Activated CD8-positive, alpha-beta T cell treated with anti-CD3 and anti-CD28 coated beads for 36 hours (primary cell): ENCODE measurements at regions not wholly inside any gene's neighbourhood (a gene's known extent, or its start where the extent isn't known, plus 50 kb on each side); places are given as distances from the start of the nearest gene placed in this dataset.
"Not testable (repeated sequence)": the region's sequence is repeated elsewhere in the genome, so short reads cannot be mapped to it uniquely, and the experiment has no call there.

Source experiments
- ATAC-seq: fragments of 200-7000 bp; cut with Tn5 transposase; one replicate; pipeline ENCODE4 v1.10.0; 2021; ENCODE audit warnings: mild to moderate bottlenecking, moderate library complexity
- CTCF ChIA-PET: fragments of 350-600 bp; sonication (Branson Sonifier 250); formaldehyde crosslinking; loops from one replicate; lab custom pipeline; 2021; ENCODE audit warnings: antibody characterized with exemption; lab: Charles Lee
- POLR2A ChIA-PET: fragments of 350-600 bp; sonication (Branson Sonifier 250); formaldehyde crosslinking; loops from one replicate; lab custom pipeline; 2021; ENCODE audit warnings: antibody characterized with exemption; lab: Charles Lee
- DNase-seq: peaks from one replicate; pipeline ENCODE4 v3.0.0-alpha.2; 2020
- H3K27ac Mint-ChIP-seq: one replicate; pipeline ENCODE4 v1.8.0; 2021; ENCODE audit warnings: mild to moderate bottlenecking, mixed read lengths
- H3K27me3 Mint-ChIP-seq: one replicate; pipeline ENCODE4 v1.8.0; 2021; ENCODE audit warnings: mixed read lengths
- H3K36me3 Mint-ChIP-seq: one replicate; pipeline ENCODE4 v1.8.0; 2021; ENCODE audit warnings: low read depth, mixed read lengths
- H3K4me1 Mint-ChIP-seq: one replicate; pipeline ENCODE4 v1.8.0; 2021; ENCODE audit warnings: low read depth, mixed read lengths
- H3K4me3 Mint-ChIP-seq: one replicate; pipeline ENCODE4 v1.8.0; 2021; ENCODE audit warnings: mild to moderate bottlenecking, moderate library complexity, mixed read lengths
- H3K9me3 Mint-ChIP-seq: one replicate; pipeline ENCODE4 v1.8.0; 2021; ENCODE audit warnings: mixed read lengths
- CTCF ChIP-seq: fragments of 200-600 bp; IDR thresholded peaks from one replicate; pipeline ENCODE4 v1.8.0; 2022; ENCODE audit warnings: antibody characterized with exemption, mild to moderate bottlenecking
- intact Hi-C: fragments of 100-400 bp; cut with micrococcal nuclease; formaldehyde crosslinking; loops from one replicate; pipeline ENCODE4 v1.10.0; 2022

DNA sequence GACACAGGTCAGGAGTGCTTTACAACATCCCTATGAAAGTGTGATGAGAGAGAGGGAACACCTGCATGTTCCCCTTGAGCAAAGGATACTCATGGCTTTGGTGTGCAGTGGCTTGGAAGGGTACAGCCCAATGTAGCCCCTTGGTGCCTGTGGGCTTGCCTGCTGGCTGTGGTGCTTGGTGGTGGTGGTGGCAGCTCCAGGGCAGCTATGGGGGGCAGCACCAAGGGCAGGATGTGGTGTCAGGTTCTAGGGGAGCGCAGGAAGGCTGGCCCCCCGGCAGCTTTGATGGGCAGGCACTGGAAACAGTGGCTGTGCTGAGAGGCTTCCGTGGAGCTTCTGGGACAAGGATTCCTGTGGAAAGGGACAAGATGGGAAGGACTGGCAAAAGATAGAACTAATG lies 464.0 kb upstream of the ZMIZ1 start:
- Mint-ChIP-seq H3K9me3 (peaks cover 2% of the 10 kb centered on the region), H3K27ac (no peak overlapping the region), H3K36me3 (no peaks in the 10 kb centered on the region), H3K4me1 (no peaks in the 10 kb centered on the region), H3K4me3 (no peak overlapping the region), H3K27me3 (peaks cover 4% of the 10 kb centered on the region)
- ChIA-PET CTCF (no interaction called here), POLR2A (no interaction called here)
- no peak for TF ChIP-seq CTCF
- DNase-seq (no peak), ATAC-seq (no peak)
- intact Hi-C loops = no loop called here

DNA sequence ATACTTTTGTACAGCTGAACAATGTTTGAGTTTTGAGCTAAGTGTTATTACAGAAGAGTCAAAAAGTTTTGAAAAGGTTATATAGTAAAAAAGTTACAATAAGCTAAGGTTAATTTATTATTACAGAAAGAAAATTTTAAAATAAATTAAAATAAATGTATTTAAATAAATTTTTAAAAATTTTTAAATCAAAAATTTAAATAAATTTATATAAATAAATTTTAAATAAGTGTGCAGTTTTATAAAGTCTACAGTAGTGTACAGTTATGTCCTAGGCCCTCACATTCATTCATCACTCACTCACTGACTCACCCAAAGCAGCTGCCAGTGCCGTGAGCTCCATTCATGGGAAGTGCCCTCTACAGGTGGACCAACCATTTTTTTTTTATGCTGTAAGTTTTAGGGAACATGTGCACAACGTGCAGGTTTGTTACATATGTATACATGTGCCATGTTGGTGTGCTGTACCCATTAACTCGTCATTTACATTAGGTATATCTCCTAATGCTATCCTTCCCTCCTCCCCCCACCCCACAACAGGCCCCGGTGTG lies 462.9 kb upstream of the ZMIZ1 start:
- no peak for TF ChIP-seq CTCF
- peaks cover 7% of the 10 kb centered on the region for H3K9me3 Mint-ChIP-seq
- DNase-seq (no peak), ATAC-seq (peak; percentile 39)
- H3K4me1 Mint-ChIP-seq = no peaks in the 10 kb centered on the region
- H3K27ac Mint-ChIP-seq = no peak overlapping the region
- H3K36me3 Mint-ChIP-seq = no peaks in the 10 kb centered on the region
- CTCF ChIA-PET = no interaction called here
- peaks cover 7% of the 10 kb centered on the region for H3K27me3 Mint-ChIP-seq
- POLR2A ChIA-PET = interaction anchor here (0.7 to 1.2 kb wide), 2 partner anchors 9 to 18 kb away, joined by 3 to 4 read pairs; no protein-coding TSS in a partner anchor
- intact Hi-C loops = no loop called here
- H3K4me3 Mint-ChIP-seq = no peak overlapping the region

DNA sequence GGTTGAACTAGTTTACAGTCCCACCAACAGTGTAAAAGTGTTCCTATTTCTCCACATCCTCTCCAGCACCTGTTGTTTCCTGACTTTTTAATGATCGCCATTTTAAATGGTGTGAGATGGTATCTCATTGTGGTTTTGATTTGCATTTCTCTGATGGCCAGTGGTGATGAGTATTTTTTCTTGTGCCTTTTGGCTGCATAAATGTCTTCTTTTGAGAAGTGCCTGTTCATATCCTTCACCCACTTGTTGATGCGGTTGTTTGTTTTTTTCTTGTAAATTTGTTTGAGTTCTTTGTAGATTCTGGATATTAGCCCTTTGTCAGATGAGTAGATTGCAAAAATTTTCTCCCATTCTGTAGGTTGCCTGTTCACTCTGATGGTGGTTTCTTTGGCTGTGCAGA lies 462.0 kb upstream of the ZMIZ1 start:
- H3K4me3 Mint-ChIP-seq, H3K36me3 Mint-ChIP-seq, DNase-seq, H3K27me3 Mint-ChIP-seq, POLR2A ChIA-PET, ATAC-seq, intact Hi-C loops, H3K9me3 Mint-ChIP-seq, CTCF ChIA-PET, H3K27ac Mint-ChIP-seq, H3K4me1 Mint-ChIP-seq: not testable (repeated sequence)

DNA sequence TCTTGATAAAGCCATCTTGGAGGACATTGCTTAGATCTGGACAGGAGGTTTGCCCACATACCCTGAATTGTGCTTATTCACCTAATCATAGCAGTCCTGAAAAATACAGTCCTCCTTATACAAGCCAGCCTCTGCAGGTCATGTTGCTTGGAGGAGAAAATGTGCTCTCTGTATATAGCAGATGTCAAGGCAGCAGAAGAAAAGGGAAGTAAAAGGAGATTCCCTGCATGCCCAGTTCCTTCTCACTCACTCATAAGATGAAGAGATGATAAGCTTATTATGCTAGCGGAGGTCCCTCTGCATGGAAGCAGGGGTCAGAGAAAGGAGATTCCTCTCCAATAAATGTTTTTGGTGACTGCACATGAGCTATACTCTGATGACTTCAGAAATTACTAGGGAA lies 458.8 kb upstream of the ZMIZ1 start:
- Mint-ChIP-seq H3K36me3 (no peaks in the 10 kb centered on the region), H3K4me3 (no peak overlapping the region), H3K27ac (no peak overlapping the region), H3K9me3 (peaks cover 7% of the 10 kb centered on the region), H3K4me1 (no peaks in the 10 kb centered on the region), H3K27me3 (peaks cover 12% of the 10 kb centered on the region)
- intact Hi-C loops = no loop called here
- ChIA-PET POLR2A (no interaction called here), CTCF (no interaction called here)
- no peak for TF ChIP-seq CTCF
- no peak for ATAC-seq
- no peak for DNase-seq

DNA sequence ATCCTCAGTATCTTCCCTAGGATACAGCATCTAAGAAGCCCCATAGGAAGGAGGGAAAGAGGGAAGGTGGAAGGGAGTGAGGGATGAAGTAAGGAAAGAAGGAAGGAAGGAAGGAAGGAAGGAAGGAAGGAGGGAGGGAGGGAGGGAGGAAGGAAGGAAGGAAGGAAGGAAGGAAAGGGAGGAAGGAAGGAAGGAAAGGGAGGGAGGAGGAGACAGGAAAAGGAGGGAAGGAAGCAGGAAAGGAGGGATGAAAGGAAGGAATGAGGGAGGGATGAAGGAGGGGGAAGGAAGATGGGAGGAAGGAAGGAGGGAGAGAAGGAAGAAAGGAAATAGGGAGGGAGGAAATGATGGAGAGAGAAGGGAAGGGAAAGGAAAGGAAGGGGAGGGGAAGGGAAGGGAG lies 455.6 kb upstream of the ZMIZ1 start:
- ChIA-PET POLR2A (no interaction called here), CTCF (no interaction called here)
- Mint-ChIP-seq H3K27me3 (peaks cover 11% of the 10 kb centered on the region), H3K4me1 (no peaks in the 10 kb centered on the region), H3K27ac (no peak overlapping the region), H3K4me3 (no peak overlapping the region), H3K36me3 (no peaks in the 10 kb centered on the region), H3K9me3 (peaks cover 7% of the 10 kb centered on the region)
- ATAC-seq = no peak
- no peak for TF ChIP-seq CTCF
- no peak for DNase-seq
- intact Hi-C loops = no loop called here

- CTCF ChIA-PET = no interaction called here
- no peak for ATAC-seq
Observed at GRCh38 chr10:78614267-78614666, 454.5 kb upstream of the ZMIZ1 start.

More at GRCh38 chr10:78614267-78614666, 454.5 kb upstream of the ZMIZ1 start:
- Mint-ChIP-seq H3K4me3 (no peak overlapping the region), H3K27ac (no peak overlapping the region), H3K4me1 (no peaks in the 10 kb centered on the region), H3K9me3 (peaks cover 5% of the 10 kb centered on the region), H3K36me3 (no peaks in the 10 kb centered on the region), H3K27me3 (peaks cover 9% of the 10 kb centered on the region)
- DNase-seq = no peak
- POLR2A ChIA-PET = no interaction called here
- TF ChIP-seq CTCF = no peak
- intact Hi-C loops = no loop called here
